Ectodermal cell (in vitro differentiated cells): ENCODE measurements at regions not wholly inside any gene's neighbourhood (a gene's known extent, or its start where the extent isn't known, plus 50 kb on each side); places are given as distances from the start of the nearest gene placed in this dataset.
"Not testable (repeated sequence)": the region's sequence is repeated elsewhere in the genome, so short reads cannot be mapped to it uniquely, and the experiment has no call there.

Experiments used
- H3K27ac ChIP-seq: 2 replicates; pipeline ENCODE4 v1.7.0; 2013; ENCODE audit warnings: mild to moderate bottlenecking, low read depth, low read length; ENCODE audit not compliant: insufficient read depth, poor library complexity, severe bottlenecking
- H3K27me3 ChIP-seq: 2 replicates; pipeline ENCODE4 v1.7.0; 2013; ENCODE audit warnings: mild to moderate bottlenecking, low read length; ENCODE audit not compliant: insufficient read depth, control insufficient read depth, poor library complexity, severe bottlenecking
- H3K36me3 ChIP-seq: one replicate; pipeline ENCODE4 v1.7.0; 2013; ENCODE audit warnings: low read length; ENCODE audit not compliant: control insufficient read depth, insufficient read depth
- H3K4me1 ChIP-seq: one replicate; pipeline ENCODE4 v1.7.0; 2013; ENCODE audit warnings: low read length; ENCODE audit not compliant: control insufficient read depth, insufficient read depth
- H3K4me3 ChIP-seq: 2 replicates; pipeline ENCODE4 v1.7.0; 2013; ENCODE audit warnings: low read depth, low read length, control low read depth; ENCODE audit not compliant: insufficient read depth
- H3K9me3 ChIP-seq: 2 replicates; pipeline ENCODE4 v1.7.0; 2013; ENCODE audit warnings: mild to moderate bottlenecking, low read length, moderate library complexity; ENCODE audit not compliant: control insufficient read depth
- WGBS, 2 experiments: methylation state at CpG; one replicate each; pipeline ENCODE4 v1.1.7; 2013; ENCODE audit warnings: missing lambda C conversion rate in 2 of 2; 5-methylcytosine and 5-hydroxymethylcytosine counted together

DNA sequence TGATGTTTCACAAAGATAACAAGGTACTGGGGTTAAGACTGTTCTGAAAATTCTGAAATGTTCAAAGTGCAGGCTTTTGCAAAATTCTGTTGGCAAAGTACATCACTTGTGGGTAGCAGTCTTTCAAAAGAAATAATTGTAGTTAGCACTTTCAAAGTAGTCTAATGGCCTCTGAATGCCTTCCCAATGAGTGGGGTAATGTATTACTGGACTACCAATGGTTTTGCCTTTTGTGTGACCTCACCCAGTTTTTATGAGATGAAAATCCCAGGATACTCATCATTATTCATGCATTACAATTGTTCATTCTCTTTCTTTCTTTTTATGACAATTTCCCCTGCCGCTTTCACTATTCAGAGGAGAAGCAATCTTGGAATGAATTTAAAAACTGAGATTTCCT lies 686.1 kb downstream of the GLUD2 start:
- no CpG with 5 or more reads among the region's 1 CpG for WGBS, 2 experiments
- H3K4me1 ChIP-seq: no peaks in the 10 kb centered on the region
- H3K36me3 ChIP-seq: no peaks in the 10 kb centered on the region
- no peaks in the 10 kb centered on the region for H3K9me3 ChIP-seq
- H3K4me3 ChIP-seq: no peak overlapping the region
- no peak overlapping the region for H3K27ac ChIP-seq
- H3K27me3 ChIP-seq: no peaks in the 10 kb centered on the region

DNA sequence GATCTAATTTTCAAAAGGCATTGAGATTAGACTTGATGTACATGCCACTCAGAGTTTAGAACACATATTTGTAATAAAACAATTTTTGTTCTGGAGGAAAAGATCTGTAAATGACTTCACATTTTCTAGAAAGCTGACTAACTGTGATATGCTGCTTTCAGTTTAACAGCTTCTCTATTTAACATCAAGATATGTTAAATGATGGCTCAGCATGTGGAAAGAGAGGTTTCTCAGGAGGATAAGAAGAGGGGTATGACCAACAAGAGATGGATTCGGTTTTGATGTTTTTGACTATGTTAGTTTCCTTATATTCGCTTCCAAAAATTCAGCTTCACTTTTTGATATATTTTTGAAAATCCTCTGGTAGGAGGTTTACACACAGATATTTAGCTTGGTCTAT lies 698.7 kb downstream of the GLUD2 start:
- Histone ChIP-seq H3K27ac (no peak overlapping the region), H3K9me3 (no peaks in the 10 kb centered on the region), H3K4me1 (no peaks in the 10 kb centered on the region), H3K4me3 (no peak overlapping the region), H3K27me3 (no peaks in the 10 kb centered on the region), H3K36me3 (no peaks in the 10 kb centered on the region)
- WGBS, 2 experiments: 100% methylated on average over 1 of the region's 2 CpGs

DNA sequence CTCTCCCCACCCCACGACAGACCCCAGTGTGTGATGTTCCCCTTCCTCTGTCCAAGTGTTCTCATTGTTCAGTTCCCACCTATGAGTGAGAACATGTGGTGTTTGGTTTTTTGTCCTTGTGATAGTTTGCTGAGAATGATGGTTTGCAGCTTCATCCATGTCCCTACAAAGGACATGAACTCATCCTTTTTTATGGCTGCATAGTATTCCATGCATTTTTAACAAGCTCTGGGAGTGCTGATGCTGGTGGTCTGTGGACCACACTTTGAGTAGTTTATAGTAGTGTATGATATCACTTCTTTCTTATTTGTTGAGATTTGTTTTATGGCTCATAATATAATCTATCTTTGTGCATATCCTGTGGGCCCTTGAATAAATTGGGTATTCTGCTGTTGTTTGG lies 706.2 kb downstream of the GLUD2 start:
- H3K36me3 ChIP-seq, H3K4me1 ChIP-seq, H3K4me3 ChIP-seq, H3K9me3 ChIP-seq, H3K27me3 ChIP-seq, H3K27ac ChIP-seq: not testable (repeated sequence)
- no CpG with 5 or more reads among the region's 1 CpG for WGBS, 2 experiments

DNA sequence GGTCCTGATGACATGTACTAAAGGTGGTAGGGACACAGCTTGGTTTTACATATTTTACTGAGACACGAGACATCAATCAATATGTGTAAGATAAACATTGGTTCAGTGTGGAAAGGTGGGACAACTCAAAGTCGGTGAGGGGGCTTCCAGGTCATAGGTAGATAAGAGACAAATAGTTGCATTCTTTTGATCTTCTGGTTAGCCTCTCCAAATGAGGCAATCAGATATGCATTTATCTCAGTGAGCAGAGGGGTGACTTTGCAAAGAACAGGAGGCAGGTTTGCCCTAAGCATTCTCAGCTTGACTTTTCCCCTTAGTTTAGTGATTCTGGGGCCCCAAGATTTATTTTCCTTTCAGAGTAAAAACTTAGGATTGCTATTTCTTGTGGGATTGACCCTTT lies 706.9 kb downstream of the GLUD2 start:
- Histone ChIP-seq H3K27ac (no peak overlapping the region), H3K4me3 (no peak overlapping the region), H3K4me1 (no peaks in the 10 kb centered on the region), H3K36me3 (no peaks in the 10 kb centered on the region), H3K9me3 (no peaks in the 10 kb centered on the region), H3K27me3 (no peaks in the 10 kb centered on the region)
- 96 to 97% methylated on average over 2 of the region's 2 CpGs for WGBS, 2 experiments

DNA sequence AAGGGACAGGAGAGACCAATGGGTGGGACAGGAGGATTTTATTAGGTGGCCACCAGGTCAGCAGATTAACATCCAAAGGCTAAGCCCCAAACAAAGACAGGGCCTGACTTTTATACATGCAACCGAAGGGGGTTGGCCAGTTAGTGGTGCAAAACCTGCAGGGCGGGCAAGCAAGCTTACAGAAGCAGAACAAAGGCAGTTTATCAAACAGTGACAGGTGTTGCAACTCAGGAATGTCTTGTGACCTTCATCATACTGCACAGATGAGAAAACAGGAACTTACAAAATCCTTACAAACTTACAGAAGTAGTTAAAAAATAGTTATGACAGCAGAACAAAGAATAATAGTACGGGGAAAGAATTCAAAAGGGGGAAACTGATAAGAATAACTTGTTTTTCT lies 708.1 kb downstream of the GLUD2 start:
- H3K4me1 ChIP-seq: no peaks in the 10 kb centered on the region
- WGBS, 2 experiments: 89 to 90% methylated on average over 3 of the region's 3 CpGs
- no peak overlapping the region for H3K27ac ChIP-seq
- no peak overlapping the region for H3K4me3 ChIP-seq
- no peaks in the 10 kb centered on the region for H3K27me3 ChIP-seq
- no peaks in the 10 kb centered on the region for H3K36me3 ChIP-seq
- H3K9me3 ChIP-seq: no peaks in the 10 kb centered on the region

DNA sequence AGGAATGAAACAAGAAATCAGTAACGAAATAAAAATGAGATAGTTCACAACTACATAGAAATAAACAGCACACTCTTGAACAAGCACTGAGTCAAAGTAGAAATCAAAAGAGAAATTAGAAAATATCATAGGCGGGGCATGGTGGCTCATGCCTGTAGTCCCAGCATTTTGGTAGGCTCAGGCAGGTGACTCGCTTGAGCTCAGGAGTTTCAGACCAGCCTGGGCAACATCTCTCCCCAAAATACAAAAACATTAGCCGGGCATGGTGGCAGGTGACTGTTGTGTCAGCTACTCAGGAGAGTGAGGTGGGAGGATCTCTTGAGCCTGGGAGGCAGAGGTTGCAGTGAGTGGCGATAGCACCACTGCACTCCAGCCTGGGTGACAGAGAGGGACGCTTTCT lies 714.4 kb downstream of the GLUD2 start:
- no peaks in the 10 kb centered on the region for H3K36me3 ChIP-seq
- H3K27ac ChIP-seq: no peak overlapping the region
- H3K9me3 ChIP-seq: no peaks in the 10 kb centered on the region
- H3K4me3 ChIP-seq: no peak overlapping the region
- no peaks in the 10 kb centered on the region for H3K4me1 ChIP-seq
- H3K27me3 ChIP-seq: no peaks in the 10 kb centered on the region
- 73 to 80% methylated on average over 1 to 4 of the region's 6 CpGs for WGBS, 2 experiments

DNA sequence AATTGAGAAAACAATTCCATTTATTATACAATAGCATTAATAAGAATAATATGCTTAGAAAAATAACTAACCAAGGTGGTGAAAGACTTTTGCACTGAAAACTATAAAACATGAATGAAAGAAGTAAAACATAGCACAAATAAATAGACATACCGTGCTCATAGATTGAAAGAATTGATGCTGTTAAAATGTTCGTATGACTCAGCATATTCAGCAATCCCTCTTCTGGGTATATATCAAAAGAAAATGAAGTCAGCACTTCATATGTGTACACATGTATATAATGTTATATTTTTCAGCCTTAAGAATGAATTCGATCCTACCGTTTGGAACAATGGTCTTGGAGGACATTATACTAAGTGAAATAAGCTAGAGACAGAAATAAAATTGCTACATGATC lies 716.3 kb downstream of the GLUD2 start:
- 67 to 82% methylated on average over 2 to 4 of the region's 4 CpGs for WGBS, 2 experiments
- no peaks in the 10 kb centered on the region for H3K9me3 ChIP-seq
- H3K27me3 ChIP-seq: no peaks in the 10 kb centered on the region
- H3K4me1 ChIP-seq: no peaks in the 10 kb centered on the region
- H3K4me3 ChIP-seq: no peak overlapping the region
- no peaks in the 10 kb centered on the region for H3K36me3 ChIP-seq
- no peak overlapping the region for H3K27ac ChIP-seq

DNA sequence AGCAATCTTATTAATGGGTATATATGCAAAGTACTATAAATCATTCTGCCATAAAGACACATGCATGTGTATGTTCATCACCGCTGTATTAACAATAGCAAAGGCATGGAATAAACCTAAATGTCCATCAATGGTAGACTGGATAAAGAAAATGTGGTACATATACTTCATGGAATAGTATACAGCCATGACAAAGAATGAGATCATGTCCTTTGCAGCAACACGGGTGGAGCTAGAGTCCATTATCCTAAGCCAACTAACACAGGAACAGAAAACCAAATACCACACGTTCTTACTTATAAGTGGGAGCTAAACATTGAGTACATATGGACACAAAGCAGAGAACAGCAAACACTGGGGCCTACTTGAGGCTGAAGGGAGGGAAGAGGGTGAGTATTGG lies 720.8 kb downstream of the GLUD2 start:
- not testable (repeated sequence) for H3K4me1 ChIP-seq, H3K4me3 ChIP-seq, H3K36me3 ChIP-seq, H3K27me3 ChIP-seq, H3K9me3 ChIP-seq, H3K27ac ChIP-seq
- 100% methylated on average over 1 to 2 of the region's 3 CpGs for WGBS, 2 experiments

DNA sequence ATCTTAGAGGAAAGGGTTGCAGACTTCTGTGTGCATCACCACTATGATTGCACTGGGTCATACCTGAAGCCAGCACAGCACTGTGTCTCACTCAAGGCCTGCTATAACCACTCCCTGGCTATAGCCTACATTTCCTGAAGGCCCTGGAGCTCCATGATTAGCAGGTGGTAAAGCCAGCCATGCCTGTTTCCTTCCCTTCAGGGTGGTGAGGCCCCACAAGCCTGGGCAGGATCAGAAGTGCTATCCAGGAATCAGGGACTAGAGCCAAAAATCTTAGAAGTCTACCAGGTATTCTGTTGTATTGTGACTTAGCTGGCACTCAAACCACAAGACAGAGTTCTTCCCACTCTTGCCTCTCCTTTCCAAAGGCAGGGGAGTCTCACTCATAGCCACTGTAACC lies 734.6 kb downstream of the GLUD2 start:
- H3K27ac ChIP-seq: no peak overlapping the region
- no peaks in the 10 kb centered on the region for H3K9me3 ChIP-seq
- H3K4me3 ChIP-seq: no peak overlapping the region
- H3K27me3 ChIP-seq: no peaks in the 10 kb centered on the region
- no peaks in the 10 kb centered on the region for H3K4me1 ChIP-seq
- no peaks in the 10 kb centered on the region for H3K36me3 ChIP-seq

DNA sequence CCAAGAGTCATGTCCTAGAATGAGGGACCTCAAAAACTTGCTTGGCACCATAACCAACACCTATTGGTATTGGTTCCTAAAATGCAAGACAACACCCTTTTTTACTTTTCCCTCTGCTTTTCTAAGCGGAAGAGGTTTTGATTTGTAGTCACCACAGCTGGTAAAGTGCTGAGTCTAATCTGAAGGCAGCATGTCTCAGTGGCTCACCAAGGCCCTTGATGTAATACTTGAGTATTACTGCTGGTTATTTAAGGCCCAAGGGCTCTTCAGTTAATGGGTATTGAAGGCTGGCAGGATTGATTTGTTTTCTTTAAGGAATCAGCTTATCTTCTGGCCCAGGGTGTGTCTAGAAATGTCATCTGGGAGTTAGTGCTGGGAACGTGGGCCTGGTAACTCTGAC lies 735.1 kb downstream of the GLUD2 start:
- H3K9me3 ChIP-seq: no peaks in the 10 kb centered on the region
- H3K4me1 ChIP-seq: no peaks in the 10 kb centered on the region
- H3K4me3 ChIP-seq: no peak overlapping the region
- H3K27ac ChIP-seq: no peak overlapping the region
- WGBS, 2 experiments: 86 to 92% methylated on average over 1 to 2 of the region's 2 CpGs
- no peaks in the 10 kb centered on the region for H3K36me3 ChIP-seq
- H3K27me3 ChIP-seq: no peaks in the 10 kb centered on the region

DNA sequence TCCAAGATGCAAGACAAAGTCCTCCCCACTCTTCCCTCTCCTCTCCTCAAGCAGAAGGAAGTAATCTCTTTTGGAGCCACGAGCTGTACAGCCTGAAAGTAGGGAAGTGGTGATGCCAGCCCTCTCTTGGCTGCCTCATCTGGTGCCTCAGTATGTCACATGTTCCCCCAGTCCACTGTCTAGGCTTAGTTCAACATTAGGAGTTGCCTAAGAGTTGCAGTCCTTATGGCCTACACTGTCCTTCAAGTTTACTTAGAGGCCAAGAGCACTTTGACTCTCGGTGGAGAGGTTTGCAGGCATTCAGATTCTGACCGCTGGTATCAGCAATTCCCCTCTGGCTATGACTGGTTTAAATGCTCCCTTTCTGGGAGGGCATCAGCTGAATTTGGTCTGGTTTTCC lies 735.6 kb downstream of the GLUD2 start:
- Histone ChIP-seq H3K4me3 (no peak overlapping the region), H3K9me3 (no peaks in the 10 kb centered on the region), H3K4me1 (no peaks in the 10 kb centered on the region), H3K36me3 (no peaks in the 10 kb centered on the region), H3K27me3 (no peaks in the 10 kb centered on the region), H3K27ac (no peak overlapping the region)
- 91 to 92% methylated on average over 3 of the region's 3 CpGs for WGBS, 2 experiments
